Astrocyte (in vitro differentiated cells and primary cell): ENCODE measurements at regions not wholly inside any gene's neighbourhood (a gene's known extent, or its start where the extent isn't known, plus 50 kb on each side); places are given as distances from the start of the nearest gene placed in this dataset.

ENCODE experiments used
- EZH2 ChIP-seq: IDR thresholded peaks from 2 replicates; pipeline ENCODE4 v1.6.1; 2012; ENCODE audit warnings: mild to moderate bottlenecking, low read length, inconsistent platforms; ENCODE audit not compliant: insufficient read depth
- TF ChIP-seq, protein P1 (sequence below): IDR thresholded peaks from 2 replicates; pipeline ENCODE4 v1.5.1; 2011; ENCODE audit warnings: low read depth, mild to moderate bottlenecking, inconsistent platforms, low read length, moderate library complexity; ENCODE audit not compliant: insufficient read depth

DNA sequence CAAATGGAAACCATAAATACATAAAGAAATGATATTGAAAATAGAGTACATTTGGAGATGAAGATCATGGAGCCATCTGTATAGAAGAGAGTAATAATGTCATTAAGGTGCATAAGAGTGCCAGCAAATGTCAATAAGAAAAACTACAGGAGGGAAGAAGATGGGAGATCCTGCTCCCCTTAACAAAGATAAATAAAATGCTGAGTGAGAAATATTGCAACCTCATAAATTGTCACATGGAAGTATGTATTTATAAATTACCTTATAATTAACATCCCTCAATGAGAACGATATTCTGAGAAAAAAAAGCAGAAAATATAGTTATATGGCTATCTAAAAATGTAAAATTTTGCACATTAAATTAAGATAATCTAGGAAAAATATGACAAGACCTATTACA, 155.2 kb upstream of the PRSS1 start:
- TF ChIP-seq, protein P1, sequence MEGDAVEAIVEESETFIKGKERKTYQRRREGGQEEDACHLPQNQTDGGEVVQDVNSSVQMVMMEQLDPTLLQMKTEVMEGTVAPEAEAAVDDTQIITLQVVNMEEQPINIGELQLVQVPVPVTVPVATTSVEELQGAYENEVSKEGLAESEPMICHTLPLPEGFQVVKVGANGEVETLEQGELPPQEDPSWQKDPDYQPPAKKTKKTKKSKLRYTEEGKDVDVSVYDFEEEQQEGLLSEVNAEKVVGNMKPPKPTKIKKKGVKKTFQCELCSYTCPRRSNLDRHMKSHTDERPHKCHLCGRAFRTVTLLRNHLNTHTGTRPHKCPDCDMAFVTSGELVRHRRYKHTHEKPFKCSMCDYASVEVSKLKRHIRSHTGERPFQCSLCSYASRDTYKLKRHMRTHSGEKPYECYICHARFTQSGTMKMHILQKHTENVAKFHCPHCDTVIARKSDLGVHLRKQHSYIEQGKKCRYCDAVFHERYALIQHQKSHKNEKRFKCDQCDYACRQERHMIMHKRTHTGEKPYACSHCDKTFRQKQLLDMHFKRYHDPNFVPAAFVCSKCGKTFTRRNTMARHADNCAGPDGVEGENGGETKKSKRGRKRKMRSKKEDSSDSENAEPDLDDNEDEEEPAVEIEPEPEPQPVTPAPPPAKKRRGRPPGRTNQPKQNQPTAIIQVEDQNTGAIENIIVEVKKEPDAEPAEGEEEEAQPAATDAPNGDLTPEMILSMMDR, result no peak
- no peak for TF ChIP-seq EZH2
